Loucy (cell line): ENCODE measurements at regions not wholly inside any gene's neighbourhood (a gene's known extent, or its start where the extent isn't known, plus 50 kb on each side); places are given as distances from the start of the nearest gene placed in this dataset.

Experiments
- CTCF ChIP-seq: fragments of 200-600 bp; sonication (generic); conservative IDR thresholded peaks from 2 replicates; pipeline ENCODE4 v1.5.1; 2014; ENCODE audit warnings: mild to moderate bottlenecking, antibody characterized with exemption, low read length
- EZH2phosphoT487 ChIP-seq: fragments of 200-600 bp; IDR thresholded peaks from 2 replicates; pipeline ENCODE4 v1.6.1; 2018; ENCODE audit warnings: antibody characterized with exemption, mild to moderate bottlenecking, moderate library complexity, borderline replicate concordance

- TF ChIP-seq CTCF (no peak), EZH2phosphoT487 (no peak)
Measured at GRCh38 chr22:25390297-25391240, 171.1 kb downstream of the CRYBB2 start.
